ENCODE measurements at regions not wholly inside any gene's neighbourhood (a gene's known extent, or its start where the extent isn't known, plus 50 kb on each side); places are given as distances from the start of the nearest gene placed in this dataset.

DNA sequence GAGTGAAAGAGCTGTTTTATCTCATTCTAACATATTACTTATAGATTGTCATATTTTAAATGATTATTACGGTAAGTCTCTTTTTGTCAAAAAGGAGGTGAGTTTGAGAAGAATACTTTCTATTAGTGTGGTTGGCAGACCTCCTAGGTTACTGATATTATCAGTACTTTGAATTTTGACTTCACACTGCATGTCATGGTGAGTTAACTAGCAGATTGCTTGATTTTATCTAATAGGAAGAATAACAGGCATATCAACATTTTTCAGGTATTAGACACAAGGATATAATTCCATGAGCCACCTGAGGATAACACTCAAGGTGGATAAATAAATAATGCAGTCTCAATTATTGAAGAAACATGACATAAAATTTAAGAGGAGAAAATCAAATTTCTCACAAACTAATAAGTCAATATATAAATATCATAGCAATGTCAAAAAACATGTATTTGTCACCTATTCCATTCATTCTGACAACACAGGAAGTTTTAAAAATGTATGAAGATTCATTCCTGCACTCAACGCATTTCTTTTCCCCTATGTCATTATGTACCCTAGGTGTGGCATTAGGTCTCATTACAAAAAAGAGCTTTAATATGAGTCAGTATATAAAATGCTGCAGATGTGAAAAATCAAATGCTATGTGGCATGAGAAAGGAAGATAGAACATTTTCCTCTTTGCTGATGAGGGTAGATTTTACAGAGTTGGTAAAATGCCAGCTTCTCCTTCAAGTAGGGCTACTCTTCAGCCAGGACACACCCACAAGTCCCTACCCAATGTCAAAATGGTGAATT is 1621.6 kb downstream of the REEP3 start:
- no peaks in the 10 kb centered on the region for H3K36me3 ChIP-seq
- intact Hi-C loops (cut with DNase I), result no loop called here
- DNase-seq, result no peak
- WGBS, 2 donors, result 76 to 81% methylated on average over 2 of the region's 2 CpGs
- no peaks in the 10 kb centered on the region for H3K4me1 ChIP-seq
- no peaks in the 10 kb centered on the region for H3K27me3 ChIP-seq
- H3K9me3 ChIP-seq, result no peaks in the 10 kb centered on the region
- TF ChIP-seq, protein P1, sequence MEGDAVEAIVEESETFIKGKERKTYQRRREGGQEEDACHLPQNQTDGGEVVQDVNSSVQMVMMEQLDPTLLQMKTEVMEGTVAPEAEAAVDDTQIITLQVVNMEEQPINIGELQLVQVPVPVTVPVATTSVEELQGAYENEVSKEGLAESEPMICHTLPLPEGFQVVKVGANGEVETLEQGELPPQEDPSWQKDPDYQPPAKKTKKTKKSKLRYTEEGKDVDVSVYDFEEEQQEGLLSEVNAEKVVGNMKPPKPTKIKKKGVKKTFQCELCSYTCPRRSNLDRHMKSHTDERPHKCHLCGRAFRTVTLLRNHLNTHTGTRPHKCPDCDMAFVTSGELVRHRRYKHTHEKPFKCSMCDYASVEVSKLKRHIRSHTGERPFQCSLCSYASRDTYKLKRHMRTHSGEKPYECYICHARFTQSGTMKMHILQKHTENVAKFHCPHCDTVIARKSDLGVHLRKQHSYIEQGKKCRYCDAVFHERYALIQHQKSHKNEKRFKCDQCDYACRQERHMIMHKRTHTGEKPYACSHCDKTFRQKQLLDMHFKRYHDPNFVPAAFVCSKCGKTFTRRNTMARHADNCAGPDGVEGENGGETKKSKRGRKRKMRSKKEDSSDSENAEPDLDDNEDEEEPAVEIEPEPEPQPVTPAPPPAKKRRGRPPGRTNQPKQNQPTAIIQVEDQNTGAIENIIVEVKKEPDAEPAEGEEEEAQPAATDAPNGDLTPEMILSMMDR (IDR thresholded peaks at IDR 0.05), result no peak
- TF ChIP-seq EP300 (IDR thresholded peaks at IDR 0.05), result no peak
- TF ChIP-seq POLR2AphosphoS5 (IDR thresholded peaks at IDR 0.05), result no peak
- TF ChIP-seq POLR2A (IDR thresholded peaks at IDR 0.05), result no peak
- H3K27ac ChIP-seq, result no peak overlapping the region
- H3K4me3 ChIP-seq, result no peak overlapping the region

- Histone ChIP-seq H3K4me3 (no peak overlapping the region), H3K9me3 (no peaks in the 10 kb centered on the region), H3K4me1 (no peaks in the 10 kb centered on the region), H3K27me3 (no peaks in the 10 kb centered on the region), H3K27ac (no peak overlapping the region), H3K36me3 (no peaks in the 10 kb centered on the region)
- WGBS, 2 donors, result 73 to 88% methylated on average over 4 of the region's 4 CpGs
- TF ChIP-seq POLR2AphosphoS5 (IDR thresholded peaks at IDR 0.05) (no peak), POLR2A (IDR thresholded peaks at IDR 0.05) (no peak)
- intact Hi-C loops (cut with DNase I), result no loop called here
- no peak for DNase-seq
Measured at GRCh38 chr10:65143723-65144122, 1622.5 kb downstream of the REEP3 start.

DNA sequence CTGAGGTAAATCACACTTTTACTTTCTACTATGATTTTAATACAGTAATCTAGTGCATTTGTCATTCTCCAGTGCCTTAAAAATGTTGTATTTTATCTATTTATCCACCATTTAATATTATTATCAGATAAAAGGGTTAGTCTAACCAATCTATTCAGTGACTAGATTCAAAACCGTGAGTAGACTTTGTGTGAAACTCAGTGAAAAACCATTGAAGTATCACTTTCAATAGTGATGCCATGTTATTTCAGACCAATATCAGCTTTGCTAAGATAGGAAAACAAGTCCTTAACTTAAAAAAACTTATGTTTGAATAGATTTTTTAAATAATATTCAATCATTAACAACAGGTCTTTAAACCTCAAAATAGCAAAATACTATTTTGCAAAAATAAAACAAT is 1628.7 kb downstream of the REEP3 start:
- Histone ChIP-seq H3K27ac (no peak overlapping the region), H3K4me3 (no peak overlapping the region), H3K27me3 (no peaks in the 10 kb centered on the region), H3K36me3 (no peaks in the 10 kb centered on the region), H3K4me1 (no peaks in the 10 kb centered on the region), H3K9me3 (no peaks in the 10 kb centered on the region)
- WGBS, 2 donors, result 63 to 80% methylated on average over 1 of the region's 1 CpG
- no peak for TF ChIP-seq POLR2AphosphoS5 (IDR thresholded peaks at IDR 0.05)
- intact Hi-C loops (cut with DNase I), result no loop called here
- DNase-seq, result no peak

DNA sequence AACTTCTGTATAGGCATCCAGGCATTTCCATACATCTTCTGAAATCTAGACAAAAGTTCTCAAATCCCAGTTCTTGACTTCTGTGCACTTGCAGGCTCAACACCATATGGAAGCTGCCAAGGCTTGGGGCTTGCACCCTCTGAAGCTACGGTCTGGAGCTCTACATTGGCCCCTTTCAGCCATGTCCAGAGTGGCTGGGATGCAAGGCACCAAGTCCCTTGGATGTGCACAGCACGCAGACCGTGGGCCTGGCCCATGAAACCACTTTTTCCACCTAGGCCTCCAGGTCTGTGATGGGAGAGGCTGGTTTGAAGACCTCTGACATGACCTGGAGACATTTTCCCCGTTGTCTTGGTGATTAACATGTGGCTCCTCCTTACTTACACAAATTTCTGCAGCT is 1645.1 kb downstream of the REEP3 start:
- H3K36me3 ChIP-seq, result no peaks in the 10 kb centered on the region
- TF ChIP-seq POLR2A (IDR thresholded peaks at IDR 0.05) (no peak), POLR2AphosphoS5 (IDR thresholded peaks at IDR 0.05) (no peak), EP300 (IDR thresholded peaks at IDR 0.05) (no peak)
- TF ChIP-seq, protein P1 (IDR thresholded peaks at IDR 0.05), result no peak
- WGBS, 2 donors, result 81% methylated on average over 4 of the region's 4 CpGs
- no peaks in the 10 kb centered on the region for H3K9me3 ChIP-seq
- H3K27ac ChIP-seq, result no peak overlapping the region
- no peak overlapping the region for H3K4me3 ChIP-seq
- no peaks in the 10 kb centered on the region for H3K27me3 ChIP-seq
- no peak for DNase-seq
- intact Hi-C loops (cut with DNase I), result no loop called here
- no peaks in the 10 kb centered on the region for H3K4me1 ChIP-seq

DNA sequence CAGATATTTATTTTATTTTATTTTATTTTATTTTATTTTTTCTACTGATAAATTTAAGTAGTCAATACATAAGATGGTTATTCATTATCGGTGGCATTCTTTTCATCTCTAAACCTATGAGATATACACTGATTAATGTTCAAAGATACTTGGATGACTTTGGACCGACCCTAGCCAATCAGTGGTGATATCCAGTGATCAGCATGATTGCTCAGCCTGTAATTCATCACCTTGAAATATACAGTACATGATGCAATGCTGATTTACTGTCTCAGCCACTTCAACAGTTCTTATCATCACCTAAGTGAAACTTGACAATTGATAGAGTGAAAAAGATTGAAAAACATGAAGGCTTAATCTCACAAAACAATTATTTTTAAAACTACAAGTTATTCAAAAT is 1651.0 kb downstream of the REEP3 start:
- intact Hi-C loops (cut with DNase I), result no loop called here
- Histone ChIP-seq H3K4me3 (no peak overlapping the region), H3K36me3 (no peaks in the 10 kb centered on the region), H3K9me3 (no peaks in the 10 kb centered on the region), H3K27ac (no peak overlapping the region), H3K4me1 (no peaks in the 10 kb centered on the region), H3K27me3 (no peaks in the 10 kb centered on the region)
- TF ChIP-seq, protein P1 (IDR thresholded peaks at IDR 0.05), result no peak
- TF ChIP-seq EP300 (IDR thresholded peaks at IDR 0.05) (no peak), POLR2AphosphoS5 (IDR thresholded peaks at IDR 0.05) (no peak), POLR2A (IDR thresholded peaks at IDR 0.05) (no peak)
- DNase-seq, result no peak
- 76 to 79% methylated on average over 2 of the region's 2 CpGs for WGBS, 2 donors

GRCh38 chr10:65176994-65177393 is 1655.8 kb downstream of the REEP3 start:
- Histone ChIP-seq H3K4me1 (no peaks in the 10 kb centered on the region), H3K36me3 (no peaks in the 10 kb centered on the region), H3K4me3 (no peak overlapping the region), H3K27me3 (no peaks in the 10 kb centered on the region), H3K27ac (no peak overlapping the region), H3K9me3 (no peaks in the 10 kb centered on the region)
- 94 to 95% methylated on average over 7 of the region's 7 CpGs for WGBS, 2 donors
- DNase-seq, result no peak
- TF ChIP-seq EP300 (IDR thresholded peaks at IDR 0.05) (no peak), POLR2A (IDR thresholded peaks at IDR 0.05) (no peak), POLR2AphosphoS5 (IDR thresholded peaks at IDR 0.05) (no peak)
- TF ChIP-seq, protein P1 (IDR thresholded peaks at IDR 0.05), result no peak
- intact Hi-C loops (cut with DNase I), result no loop called here
